ENCODE measurements at regions not wholly inside any gene's neighbourhood (a gene's known extent, or its start where the extent isn't known, plus 50 kb on each side); places are given as distances from the start of the nearest gene placed in this dataset.

- Histone ChIP-seq H3K27ac (ENCODE audit: low read depth in 1 of 2, low read length in 2 of 2) (no peak overlapping the region), H3K36me3 (ENCODE audit: control insufficient read depth in 4 of 4, insufficient read depth in 3 of 4, low read depth in 1 of 4, low read length in 3 of 4) (no peaks in the 10 kb centered on the region), H3K4me1 (ENCODE audit: control insufficient read depth in 4 of 4, insufficient read depth in 4 of 4, low read length in 3 of 4) (peaks cover 6 to 43% (median 35%) of the 10 kb centered on the region in 4 donors), H3K9me3 (ENCODE audit: control insufficient read depth in 4 of 4, low read length in 3 of 4) (no peaks in the 10 kb centered on the region), H3K9ac (ENCODE audit: low read depth in 1 of 2, low read length in 2 of 2) (no peak overlapping the region), H3K4me3 (ENCODE audit: low read depth in 1 of 3, low read length in 3 of 3) (no peak overlapping the region), H3K27me3 (ENCODE audit: control insufficient read depth in 4 of 4, insufficient read depth in 4 of 4, low read length in 3 of 4) (no peaks in the 10 kb centered on the region)
- TF ChIP-seq RAD21 (IDR thresholded peaks at IDR 0.05) (peak in 1 of 2 donors; percentile 16), HNF4A (conservative IDR thresholded peaks at IDR 0.05) (no peak), JUND (IDR thresholded peaks at IDR 0.05) (no peak), GABPA (IDR thresholded peaks at IDR 0.05 in 1 of 2, conservative IDR thresholded peaks at IDR 0.05 in 1 of 2) (no peak)
- 54% methylated on average over 3 of the region's 3 CpGs for WGBS
- no peak for DNase-seq (ENCODE audit: low spot score)
These were observed 126.5 kb downstream of the RHOU start for GRCh38 chr1:228861832-228862180.

GRCh38 chr1:228862542-228863505, 127.5 kb downstream of the RHOU start:
- no peak overlapping the region for H3K27ac ChIP-seq (ENCODE audit: low read depth in 1 of 2, low read length in 2 of 2)
- TF ChIP-seq ZBTB33 (IDR thresholded peaks at IDR 0.05) (no peak), CTCF (IDR thresholded peaks at IDR 0.05; ENCODE audit: low read depth, low read length, missing input control) (no peak), RAD21 (IDR thresholded peaks at IDR 0.05) (no peak), YY1 (IDR thresholded peaks at IDR 0.05) (no peak), REST (IDR thresholded peaks at IDR 0.05) (no peak), FOXA1 (IDR thresholded peaks at IDR 0.05) (no peak), NR2F2 (IDR thresholded peaks at IDR 0.05) (no peak), RXRA (IDR thresholded peaks at IDR 0.05) (no peak), JUND (IDR thresholded peaks at IDR 0.05) (no peak), HNF4G (IDR thresholded peaks at IDR 0.05) (no peak), HNF4A (conservative IDR thresholded peaks at IDR 0.05) (no peak)
- WGBS: 79% methylated on average over 13 of the region's 13 CpGs

More at GRCh38 chr1:228862542-228863505, 127.5 kb downstream of the RHOU start:
- Histone ChIP-seq H3K36me3 (ENCODE audit: control insufficient read depth in 4 of 4, insufficient read depth in 3 of 4, low read depth in 1 of 4, low read length in 3 of 4) (no peaks in the 10 kb centered on the region), H3K9me3 (ENCODE audit: control insufficient read depth in 4 of 4, low read length in 3 of 4) (no peaks in the 10 kb centered on the region), H3K27me3 (ENCODE audit: control insufficient read depth in 4 of 4, insufficient read depth in 4 of 4, low read length in 3 of 4) (no peaks in the 10 kb centered on the region), H3K4me3 (ENCODE audit: low read depth in 1 of 3, low read length in 3 of 3) (no peak overlapping the region), H3K4me1 (ENCODE audit: control insufficient read depth in 4 of 4, insufficient read depth in 4 of 4, low read length in 3 of 4) (peaks cover 6 to 43% (median 35%) of the 10 kb centered on the region in 4 donors), H3K9ac (ENCODE audit: low read depth in 1 of 2, low read length in 2 of 2) (no peak overlapping the region)
- DNase-seq (ENCODE audit: low spot score): no peak

Data from liver (tissue), 8 donors.